ENCODE measurements at regions not wholly inside any gene's neighbourhood (a gene's known extent, or its start where the extent isn't known, plus 50 kb on each side); places are given as distances from the start of the nearest gene placed in this dataset.
"Not testable (repeated sequence)": the region's sequence is repeated elsewhere in the genome, so short reads cannot be mapped to it uniquely, and the experiment has no call there.

DNA sequence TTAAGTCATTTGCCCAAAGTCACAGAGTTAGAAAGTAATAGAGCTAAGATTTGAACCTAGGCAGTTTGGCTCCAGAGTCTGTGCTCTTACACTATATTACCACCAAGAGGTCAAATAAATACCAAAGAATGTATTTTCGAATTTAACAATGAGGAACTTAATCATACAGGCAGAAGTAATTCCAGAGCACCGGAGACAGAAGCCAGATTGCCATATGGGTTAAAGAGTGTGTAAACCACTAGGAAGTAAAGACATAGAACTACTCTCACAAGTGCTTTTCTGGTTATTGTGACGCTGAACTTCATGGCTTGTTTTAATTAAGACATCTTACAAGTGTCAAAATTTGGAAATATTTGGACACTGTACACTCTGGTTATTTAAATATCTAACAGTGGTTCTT, 114.5 kb upstream of the NBPF19 start:
- not testable (repeated sequence) for DNase-seq (ENCODE audit: low read depth in 2 of 2)

DNA sequence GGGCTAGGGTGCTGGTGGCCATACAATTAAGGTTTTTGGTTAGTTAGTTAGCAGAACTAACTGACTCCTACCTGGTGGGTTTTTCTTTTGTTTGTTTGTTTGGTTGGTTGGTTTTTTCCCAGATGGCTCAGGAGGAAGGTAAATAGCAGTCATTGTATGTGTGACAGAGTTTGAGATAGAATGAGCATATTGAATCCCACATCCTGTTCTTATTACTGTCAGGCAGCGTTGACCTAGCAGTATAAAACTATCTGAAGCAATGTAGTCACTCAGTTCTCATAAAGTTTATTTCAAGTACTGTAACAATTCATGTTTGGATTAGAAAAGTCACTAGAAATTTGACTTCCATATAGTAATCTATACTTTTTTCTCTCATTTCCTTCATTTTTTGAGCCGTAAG, 113.5 kb upstream of the NBPF19 start:
- DNase-seq (ENCODE audit: low read depth in 2 of 2): not testable (repeated sequence)

DNA sequence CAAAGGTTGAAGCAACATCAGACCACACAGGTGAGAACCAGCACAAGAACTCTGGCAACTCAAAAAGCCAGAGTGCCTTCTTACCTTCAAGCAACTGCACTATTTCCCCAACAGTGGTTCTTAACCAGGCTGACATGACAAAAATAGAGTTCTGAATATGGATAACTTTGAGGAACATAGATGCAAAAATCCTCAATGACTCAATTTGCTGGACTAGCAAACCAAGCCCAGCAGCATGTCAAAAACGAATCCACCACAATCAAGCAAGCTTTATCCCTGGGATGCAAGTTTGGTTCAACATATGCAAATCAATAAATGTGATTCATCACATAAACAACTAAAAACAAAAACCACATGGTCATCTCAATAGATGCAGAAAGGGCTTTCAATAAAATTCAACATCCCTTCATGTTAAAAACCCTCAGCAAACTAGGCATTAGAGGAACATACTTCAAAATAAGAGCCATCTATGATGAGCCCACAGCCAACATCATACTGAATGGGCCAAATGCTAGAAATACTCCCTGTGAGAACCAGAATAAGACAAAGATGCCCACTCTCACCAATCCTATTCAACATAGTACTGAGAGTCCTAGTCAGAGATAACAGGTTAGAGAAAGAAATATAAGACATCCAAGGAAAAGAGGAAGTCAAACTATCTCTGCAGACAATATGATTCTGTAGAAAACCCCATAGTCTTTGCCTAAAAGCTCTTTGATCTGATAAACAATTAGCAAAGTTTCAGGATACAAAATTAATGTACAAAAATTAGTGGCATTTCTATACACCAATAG, 110.5 kb upstream of the NBPF19 start:
- DNase-seq (ENCODE audit: low read depth in 2 of 2): not testable (repeated sequence)

DNA sequence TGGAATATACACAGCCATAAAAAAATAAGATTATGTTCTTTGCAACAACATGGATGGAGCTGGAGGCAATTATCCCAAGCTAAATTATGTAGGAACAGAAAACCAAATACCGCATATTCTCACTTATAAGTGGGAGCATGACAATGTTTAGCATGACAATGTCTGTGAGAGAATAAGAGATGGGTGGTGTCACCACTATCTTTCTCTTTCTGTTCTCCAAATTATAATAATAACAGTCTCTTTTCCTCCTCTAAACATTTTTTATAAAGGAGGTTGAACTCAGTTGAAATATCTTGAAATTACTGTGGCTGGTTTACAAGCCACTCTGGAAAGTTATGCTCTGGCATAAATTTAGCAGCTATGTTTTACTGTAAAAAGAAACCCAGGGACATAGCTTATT, 108.4 kb upstream of the NBPF19 start:
- DNase-seq (ENCODE audit: low read depth in 2 of 2): not testable (repeated sequence)

DNA sequence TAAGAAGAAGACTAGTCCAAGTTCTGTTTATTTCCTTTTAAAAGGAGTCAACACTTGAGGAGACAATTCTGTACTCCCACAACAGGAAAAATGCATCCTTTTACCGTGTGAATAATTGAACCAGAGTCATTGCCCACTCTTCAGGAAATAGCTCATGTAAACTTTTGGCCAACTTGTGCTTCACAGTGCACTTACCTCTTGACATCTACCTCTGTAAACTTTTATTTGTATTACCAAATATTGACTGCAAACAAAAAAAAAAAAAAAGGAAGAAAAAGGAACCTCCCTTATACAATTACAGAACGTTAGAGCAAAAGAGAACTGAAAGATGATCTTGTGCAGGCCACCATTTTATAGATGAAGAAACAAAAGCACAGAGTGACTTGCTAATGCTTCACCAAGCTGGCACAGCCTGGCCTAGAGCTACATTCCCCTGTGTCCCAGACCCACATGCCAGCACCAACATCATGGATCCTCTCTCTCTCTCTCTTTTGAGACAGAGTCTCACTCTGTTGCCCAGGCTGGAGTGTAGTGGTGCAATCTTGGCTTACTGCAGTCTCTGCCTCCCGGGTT, 107.3 kb upstream of the NBPF19 start:
- DNase-seq (ENCODE audit: low read depth in 2 of 2): not testable (repeated sequence)

DNA sequence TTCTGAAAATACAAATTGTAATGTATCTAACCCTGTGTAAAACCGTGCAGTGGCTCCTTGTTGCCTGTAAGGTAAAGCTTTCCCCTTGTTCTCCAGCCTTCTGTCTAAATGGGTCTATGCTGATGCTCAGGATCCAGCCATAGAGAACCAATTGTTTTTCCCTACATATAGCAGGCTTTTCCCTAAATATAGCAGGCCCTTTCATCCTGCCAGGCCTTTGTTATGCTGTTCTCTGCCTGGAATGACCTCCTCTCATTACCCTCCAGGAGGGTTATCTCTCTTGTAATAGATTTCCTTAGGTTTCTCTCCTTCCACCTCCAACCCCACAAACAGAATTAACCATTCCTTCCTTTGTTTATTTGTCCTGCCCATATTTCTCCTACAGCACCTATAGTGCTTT, 106.5 kb upstream of the NBPF19 start:
- DNase-seq (ENCODE audit: low read depth in 2 of 2): not testable (repeated sequence)

DNA sequence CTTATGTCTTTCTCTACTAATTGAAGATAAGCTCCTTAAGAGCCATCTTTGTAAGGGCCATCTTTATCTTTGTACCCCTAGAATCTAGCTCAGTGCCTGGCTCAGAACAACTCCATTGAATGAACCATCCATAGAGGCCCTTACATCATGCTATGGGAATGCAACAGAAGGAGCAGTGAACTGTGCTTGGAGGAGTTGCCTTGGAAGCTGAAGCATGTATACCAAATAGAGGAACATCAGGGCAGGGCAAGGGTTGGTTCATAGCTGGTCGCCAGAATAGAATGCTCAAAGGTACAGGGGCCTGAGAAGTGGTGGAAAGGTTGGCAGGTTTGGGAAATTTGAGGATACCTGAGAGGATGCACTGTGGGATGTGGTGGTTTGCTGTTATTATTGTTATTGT, 105.8 kb upstream of the NBPF19 start:
- not testable (repeated sequence) for DNase-seq (ENCODE audit: low read depth in 2 of 2)

DNA sequence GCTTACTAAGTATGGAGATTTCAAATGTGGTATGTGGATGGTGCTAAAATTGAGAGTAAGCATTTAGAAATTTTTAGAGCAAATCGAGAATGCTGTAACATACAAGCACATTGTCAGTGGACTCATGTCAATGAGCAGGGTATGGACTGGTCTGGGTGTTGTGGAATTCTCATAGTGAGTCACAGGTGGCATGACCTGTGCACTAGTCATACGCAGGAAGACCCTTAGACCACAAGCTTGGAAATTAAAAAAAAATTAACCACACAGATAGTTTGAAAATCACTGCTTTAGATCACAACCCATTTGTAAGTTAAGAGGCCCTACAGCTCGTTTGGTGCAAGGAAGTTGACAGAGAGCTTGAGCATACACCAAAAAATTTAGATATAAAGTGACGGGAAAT, 102.9 kb upstream of the NBPF19 start:
- not testable (repeated sequence) for DNase-seq (ENCODE audit: low read depth in 2 of 2)

DNA sequence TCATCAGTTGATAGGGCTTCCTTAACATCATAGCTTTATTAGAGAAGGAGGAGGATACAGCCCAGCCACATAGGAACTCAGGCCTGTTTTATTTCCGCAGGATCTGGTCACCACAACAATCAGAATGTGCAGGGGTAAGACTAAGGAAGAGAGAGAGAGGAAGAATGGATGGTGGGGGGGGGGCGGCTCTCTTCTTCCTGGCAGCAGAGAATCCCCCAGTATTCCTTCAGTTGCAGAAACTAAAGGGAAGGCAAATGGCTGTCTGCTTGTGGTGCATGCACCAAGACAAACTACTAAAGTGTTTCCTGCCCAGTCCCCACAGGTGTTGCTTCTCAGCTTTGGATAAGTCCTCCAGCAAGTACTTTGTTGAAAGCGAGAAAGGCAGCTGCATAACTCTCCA, 96.4 kb upstream of the NBPF19 start:
- not testable (repeated sequence) for DNase-seq (ENCODE audit: low read depth in 2 of 2)

DNA sequence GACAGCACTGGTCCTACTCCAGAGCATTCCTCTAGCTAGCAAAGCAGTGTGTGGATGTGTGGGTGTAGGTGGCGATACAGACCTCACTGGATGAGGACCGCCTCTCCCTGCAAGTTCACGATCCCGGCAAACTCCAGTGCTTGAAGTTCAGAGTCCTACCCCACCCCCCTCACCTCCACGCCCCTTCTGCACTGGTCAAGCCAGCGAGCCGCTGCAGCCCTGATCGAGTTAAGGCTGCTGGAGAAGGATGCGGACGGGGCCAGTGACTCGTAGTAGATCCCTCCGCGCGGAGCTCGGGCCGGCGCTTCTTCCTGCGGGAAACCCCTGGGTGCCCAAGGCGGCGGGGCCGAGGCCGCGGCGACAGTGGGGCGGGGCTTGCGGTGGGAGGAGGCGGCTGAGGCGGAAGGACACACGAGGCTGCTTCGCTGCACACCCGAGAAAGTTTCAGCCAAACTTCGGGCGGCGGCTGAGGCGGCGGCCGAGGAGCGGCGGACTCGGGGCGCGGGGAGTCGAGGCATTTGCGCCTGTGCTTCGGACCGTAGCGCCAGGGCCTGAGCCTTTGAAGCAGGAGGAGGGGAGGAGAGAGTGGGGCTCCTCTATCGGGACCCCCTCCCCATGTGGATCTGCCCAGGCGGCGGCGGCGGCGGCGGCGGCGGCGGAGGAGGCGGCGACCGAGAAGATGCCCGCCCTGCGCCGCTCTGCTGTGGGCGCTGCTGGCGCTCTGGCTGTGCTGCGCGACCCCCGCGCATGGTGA, 84.5 kb upstream of the NBPF19 start:
- DNase-seq (ENCODE audit: low read depth in 2 of 2): peak; percentile 34

DNA sequence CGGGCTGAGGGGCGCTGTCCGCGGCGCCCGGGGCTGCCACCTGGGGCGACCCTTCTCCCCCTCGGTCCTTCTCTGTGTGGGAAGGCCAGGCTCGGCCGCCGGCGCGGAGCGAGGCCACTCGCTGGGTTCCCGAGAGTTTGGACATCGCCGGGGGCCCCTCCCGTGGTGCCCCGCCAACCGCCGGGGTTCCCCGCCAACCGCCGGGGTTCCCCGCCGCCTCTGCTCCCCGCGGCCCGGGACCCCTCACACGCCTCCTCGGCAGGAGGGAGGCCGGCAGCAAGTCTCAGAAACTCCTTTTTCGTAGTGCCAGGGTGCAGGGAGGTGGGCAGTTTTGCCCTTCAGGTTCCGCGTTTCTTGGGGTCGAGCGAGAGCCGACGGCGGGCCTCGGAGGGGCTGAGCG, 83.9 kb upstream of the NBPF19 start:
- not testable (repeated sequence) for DNase-seq (ENCODE audit: low read depth in 2 of 2)

DNA sequence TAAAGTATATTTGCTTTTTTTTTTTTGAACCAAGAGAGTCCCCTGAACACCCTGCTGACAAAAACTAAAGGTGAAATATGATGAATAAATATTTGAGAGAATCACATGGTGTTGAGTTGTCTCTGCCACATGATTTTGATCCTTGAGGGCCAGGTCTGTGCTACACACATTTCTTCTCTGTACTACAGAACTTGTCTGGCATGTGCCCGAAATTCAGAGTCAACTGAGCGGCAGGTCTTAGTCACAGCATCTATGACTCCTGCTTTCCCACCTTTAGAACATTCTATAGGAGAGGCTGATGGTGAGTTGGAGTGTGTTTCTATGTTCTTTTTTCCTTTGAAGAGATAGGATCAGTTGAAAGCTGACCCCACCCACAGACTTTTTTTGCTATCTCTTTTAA, 79.0 kb upstream of the NBPF19 start:
- DNase-seq (ENCODE audit: low read depth in 2 of 2): peak; percentile 2 to 10

DNA sequence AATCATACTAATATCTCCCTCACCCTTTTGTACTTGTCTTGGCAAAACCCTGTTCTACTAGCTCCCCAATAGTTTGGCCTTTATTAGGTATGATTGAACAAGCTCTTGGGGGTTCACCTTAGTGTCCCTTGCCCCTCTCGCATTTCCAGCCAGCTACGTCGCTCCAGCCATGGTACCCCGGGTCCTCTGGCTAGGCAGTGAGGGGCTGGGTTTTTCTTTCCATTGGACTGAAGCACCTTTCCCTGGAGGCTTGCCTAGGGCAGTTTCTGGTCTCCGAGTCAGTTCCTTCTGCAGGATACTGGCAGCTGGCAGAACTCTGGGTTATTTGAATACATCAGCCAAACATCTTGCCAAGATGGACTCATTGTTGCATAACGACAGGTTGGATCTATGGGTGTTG, 76.3 kb upstream of the NBPF19 start:
- not testable (repeated sequence) for DNase-seq (ENCODE audit: low read depth in 2 of 2)

DNA sequence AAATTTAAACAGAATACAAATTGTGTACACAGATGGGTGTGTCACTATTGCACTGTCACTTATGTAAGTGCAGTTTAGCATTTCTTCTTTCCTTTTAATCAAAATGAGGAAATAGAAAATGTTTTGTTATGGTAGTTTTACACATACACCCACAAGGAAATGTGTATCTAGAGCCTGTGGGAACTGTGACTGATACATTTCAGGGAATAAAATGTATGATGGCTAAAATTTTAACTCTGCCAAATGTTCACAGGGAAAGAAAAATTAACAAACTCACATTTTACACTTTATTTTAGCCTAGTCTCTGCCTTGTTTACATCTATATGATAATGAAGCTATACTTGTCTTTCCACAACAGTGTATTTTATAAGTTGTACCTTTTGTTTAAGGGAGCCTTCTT, 66.4 kb upstream of the NBPF19 start:
- DNase-seq (ENCODE audit: low read depth in 2 of 2): not testable (repeated sequence)

DNA sequence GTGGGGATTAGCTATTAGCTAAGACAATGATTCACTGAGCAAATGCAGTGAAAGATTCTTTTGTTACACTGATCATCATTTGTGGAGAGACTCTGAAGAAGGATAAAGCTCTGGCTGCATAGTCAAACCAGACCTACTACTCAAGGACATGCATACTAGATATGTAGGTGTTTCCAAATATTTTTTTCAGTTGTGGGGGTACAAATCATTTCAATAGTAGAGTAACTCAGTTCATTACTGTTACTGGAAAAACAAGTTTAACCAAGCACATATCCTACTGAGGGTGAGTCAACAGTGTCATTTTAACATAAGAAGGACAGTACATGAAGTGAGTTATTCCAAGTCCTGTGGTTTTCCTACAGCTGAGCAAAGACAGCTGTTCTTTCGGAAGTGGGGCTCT, 59.5 kb upstream of the NBPF19 start:
- DNase-seq (ENCODE audit: low read depth in 2 of 2): not testable (repeated sequence)

DNA sequence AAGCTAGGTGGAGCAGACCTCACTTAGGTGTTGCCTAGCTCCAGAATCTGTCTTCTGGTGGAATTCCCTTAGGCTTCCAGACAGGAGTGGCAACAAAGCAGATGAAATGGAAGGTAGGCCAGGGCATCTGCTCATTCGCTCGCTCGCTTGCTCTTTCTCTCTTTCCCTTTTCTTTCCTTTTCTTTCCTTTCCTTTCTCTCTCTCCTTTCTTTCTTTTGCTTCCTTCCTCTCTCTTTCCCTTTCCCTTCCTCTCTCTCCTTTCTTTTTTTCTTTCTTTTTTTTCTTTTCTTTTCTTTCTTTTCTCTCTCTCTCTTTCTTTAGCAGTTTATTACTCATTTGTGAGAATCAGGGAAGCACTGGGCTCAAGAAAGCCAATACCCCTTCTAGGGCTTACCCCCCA, 56.1 kb upstream of the NBPF19 start:
- DNase-seq (ENCODE audit: low read depth in 2 of 2): not testable (repeated sequence)

DNA sequence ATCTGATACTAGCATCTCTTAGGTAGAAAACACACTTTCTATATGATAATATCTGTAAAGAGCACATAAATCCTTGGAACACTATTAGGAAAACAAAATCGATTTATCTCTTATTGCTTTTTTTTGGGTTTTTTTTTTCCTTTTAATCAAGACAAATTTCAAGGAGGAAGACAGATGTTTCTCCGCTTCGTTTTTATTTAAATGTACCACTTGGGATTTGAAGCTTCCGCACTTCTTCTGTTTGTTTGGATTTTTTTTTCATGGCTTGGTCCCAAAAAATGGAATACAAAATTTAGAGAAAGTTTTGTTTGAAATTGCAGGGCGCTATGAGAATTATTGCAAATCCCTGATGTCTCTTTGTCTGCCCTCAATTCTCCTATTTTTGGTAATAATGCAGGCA, 51.7 kb upstream of the NBPF19 start:
- DNase-seq (ENCODE audit: low read depth in 2 of 2): not testable (repeated sequence)

Data from stimulated activated CD4-positive, alpha-beta T cell treated with anti-CD3 and anti-CD28 coated beads, Interleukin-1b, Interleukin-23, amount 100 ng/mL, for 4 hours (primary cell).